CD14-positive monocyte (primary cell): ENCODE measurements at regions not wholly inside any gene's neighbourhood (a gene's known extent, or its start where the extent isn't known, plus 50 kb on each side); places are given as distances from the start of the nearest gene placed in this dataset.

Experiments
- DNase-seq, 3 donors: peaks; one replicate each; pipeline ENCODE4 v3.0.0-alpha.2; 2011 to 2022
- H2AFZ ChIP-seq: 2 replicates; pipeline ENCODE4 v1.6.0; 2012; ENCODE audit warnings: mild to moderate bottlenecking, low read depth, low read length, inconsistent platforms; ENCODE audit not compliant: insufficient read depth, poor library complexity, severe bottlenecking
- H3K27ac ChIP-seq, 2 donors: 1 replicate in 1 of 2; 2 replicates in 1 of 2; pipeline ENCODE4 v1.5.1; 2012 to 2013; ENCODE audit warnings: low read length in 2 of 2, control low read depth in 1 of 2, inconsistent platforms in 1 of 2, low read depth in 1 of 2, mild to moderate bottlenecking in 1 of 2
- H3K27me3 ChIP-seq, 2 donors: one replicate each; pipeline versions ENCODE4 v1.6.0 to v1.6.1; 2011 to 2013; ENCODE audit warnings: low read length in 2 of 2; ENCODE audit not compliant: control insufficient read depth in 2 of 2, insufficient read depth in 2 of 2
- H3K36me3 ChIP-seq, 2 donors: replicated peaks in 1 of 2; 1 replicate in 1 of 2; 2 replicates in 1 of 2; pipeline versions ENCODE4 v1.5.1 to v1.6.1; 2012 to 2013; ENCODE audit warnings: low read length in 2 of 2, control low read depth in 1 of 2, inconsistent platforms in 1 of 2, mild to moderate bottlenecking in 1 of 2; ENCODE audit not compliant: insufficient read depth in 2 of 2, control insufficient read depth in 1 of 2
- H3K4me1 ChIP-seq, 2 donors: 1 replicate in 1 of 2; 2 replicates in 1 of 2; pipeline versions ENCODE4 v1.5.1 to v1.6.1; 2012 to 2013; ENCODE audit warnings: low read length in 2 of 2, control low read depth in 1 of 2, inconsistent platforms in 1 of 2, mild to moderate bottlenecking in 1 of 2, moderate library complexity in 1 of 2; ENCODE audit not compliant: insufficient read depth in 2 of 2, control insufficient read depth in 1 of 2
- H3K4me2 ChIP-seq: replicated peaks from 2 replicates; pipeline ENCODE3; 2012; ENCODE audit warnings: low read length, moderate library complexity, mild to moderate bottlenecking; ENCODE audit not compliant: poor library complexity, severe bottlenecking; ENCODE audit errors: extremely low read depth
- H3K4me3 ChIP-seq, 3 experiments: fragments of 200-600 bp in 1 of 3; sonication (generic) in 1 of 3; replicated peaks in 1 of 3; 1 replicate in 2 of 3; 2 replicates in 1 of 3; pipeline ENCODE4 v1.5.1; 2011 to 2013; ENCODE audit warnings: low read length in 3 of 3, mild to moderate bottlenecking in 3 of 3, control low read depth in 2 of 3, low read depth in 2 of 3, inconsistent platforms in 1 of 3, moderate library complexity in 1 of 3
- H3K79me2 ChIP-seq: 2 replicates; pipeline ENCODE4 v1.6.0; 2012; ENCODE audit warnings: mild to moderate bottlenecking, control low read depth, inconsistent platforms, low read length, moderate library complexity; ENCODE audit not compliant: insufficient read depth
- H3K9ac ChIP-seq: 2 replicates; pipeline ENCODE4 v1.6.0; 2017; ENCODE audit warnings: low read length, mild to moderate bottlenecking; ENCODE audit not compliant: insufficient read depth, poor library complexity, severe bottlenecking
- H3K9me3 ChIP-seq, 2 donors: replicated peaks in 1 of 2; 1 replicate in 1 of 2; 2 replicates in 1 of 2; pipeline versions ENCODE4 v1.5.1 to v1.6.1; 2012 to 2013; ENCODE audit warnings: low read length in 2 of 2, control low read depth in 1 of 2; ENCODE audit not compliant: control insufficient read depth in 1 of 2, insufficient read depth in 1 of 2
- H4K20me1 ChIP-seq: 2 replicates; pipeline ENCODE4 v1.6.0; 2012; ENCODE audit warnings: mild to moderate bottlenecking, low read length, control low read depth, moderate library complexity; ENCODE audit not compliant: insufficient read depth
- H3K27ac Mint-ChIP-seq, 7 donors: one replicate each; pipeline ENCODE4 v1.8.0; 2020; ENCODE audit warnings: mild to moderate bottlenecking in 7 of 7, mixed read lengths in 7 of 7, moderate library complexity in 6 of 7, inconsistent platforms in 2 of 7
- H3K27me3 Mint-ChIP-seq, 3 donors: one replicate each; pipeline ENCODE4 v1.8.0; 2021 to 2022; ENCODE audit warnings: low read depth in 3 of 3, mild to moderate bottlenecking in 3 of 3, mixed read lengths in 3 of 3, moderate library complexity in 3 of 3, inconsistent platforms in 1 of 3
- H3K36me3 Mint-ChIP-seq, 2 donors: one replicate each; pipeline ENCODE4 v1.8.0; 2020; ENCODE audit warnings: mixed read lengths in 2 of 2, inconsistent platforms in 1 of 2, mild to moderate bottlenecking in 1 of 2
- H3K4me1 Mint-ChIP-seq: one replicate; pipeline ENCODE4 v1.8.0; 2020; ENCODE audit warnings: mild to moderate bottlenecking, mixed read lengths
- H3K4me3 Mint-ChIP-seq, 2 donors: one replicate each; pipeline ENCODE4 v1.8.0; 2020; ENCODE audit warnings: mild to moderate bottlenecking in 2 of 2, mixed read lengths in 2 of 2, moderate library complexity in 1 of 2
- H3K9me3 Mint-ChIP-seq, 7 donors: one replicate each; pipeline ENCODE4 v1.8.0; 2020 to 2022; ENCODE audit warnings: mixed read lengths in 7 of 7, mild to moderate bottlenecking in 6 of 7, moderate library complexity in 6 of 7, inconsistent platforms in 2 of 7
- CTCF ChIP-seq: fragments of 200-600 bp; IDR thresholded peaks from one replicate; pipeline ENCODE4 v1.8.0; 2022; ENCODE audit warnings: antibody characterized with exemption, mild to moderate bottlenecking
- WGBS: methylation state at CpG from one replicate; pipeline ENCODE4 v1.1.5; 2013; ENCODE audit warnings: missing lambda C conversion rate; ENCODE audit not compliant: insufficient coverage; 5-methylcytosine and 5-hydroxymethylcytosine counted together
- intact Hi-C, 2 donors: fragments of 100-400 bp; cut with micrococcal nuclease; formaldehyde crosslinking; loops; one replicate each; pipeline versions ENCODE4 v1.15.0 to v1.15.1; 2023

- no peaks in the 10 kb centered on the region for H3K36me3 ChIP-seq
- peaks cover 3 to 11% (median 6%) of the 10 kb centered on the region in 7 donors for H3K9me3 Mint-ChIP-seq
- TF ChIP-seq CTCF, result no peak
- no peak overlapping the region for H3K4me3 Mint-ChIP-seq
- H3K9me3 ChIP-seq, result peaks cover 0 to 6% of the 10 kb centered on the region in 2 donors
- peaks cover 0 to 5% (median 4%) of the 10 kb centered on the region in 3 donors for H3K27me3 Mint-ChIP-seq
- no peak overlapping the region for H3K4me3 ChIP-seq
- no peak overlapping the region for H3K27ac ChIP-seq
- H3K36me3 Mint-ChIP-seq, result no peaks in the 10 kb centered on the region
- no peak overlapping the region for H3K27ac Mint-ChIP-seq
- peaks cover 0 to 2% of the 10 kb centered on the region in 2 donors for H3K27me3 ChIP-seq
- no peak overlapping the region for H3K4me2 ChIP-seq
- no peaks in the 10 kb centered on the region for H3K79me2 ChIP-seq
- H3K4me1 Mint-ChIP-seq, result no peaks in the 10 kb centered on the region
- no peak for DNase-seq
- H3K4me1 ChIP-seq, result no peaks in the 10 kb centered on the region
- no peaks in the 10 kb centered on the region for H4K20me1 ChIP-seq
- H3K9ac ChIP-seq, result no peak overlapping the region
- WGBS, result 87% methylated on average over 3 of the region's 5 CpGs
- intact Hi-C loops, result no loop called here
- no peak overlapping the region for H2AFZ ChIP-seq
These were observed 222.1 kb downstream of the LPIN1 start for GRCh38 chr2:11968521-11968920.

- no peak overlapping the region for H3K9ac ChIP-seq
- no peak overlapping the region for H2AFZ ChIP-seq
- H3K79me2 ChIP-seq, result no peaks in the 10 kb centered on the region
- H3K4me2 ChIP-seq, result no peak overlapping the region
- no peaks in the 10 kb centered on the region for H3K36me3 ChIP-seq
- H3K9me3 ChIP-seq, result peaks cover 5 to 13% of the 10 kb centered on the region in 2 donors
- H3K36me3 Mint-ChIP-seq, result no peaks in the 10 kb centered on the region
- H3K9me3 Mint-ChIP-seq, result peaks cover 13 to 24% (median 17%) of the 10 kb centered on the region in 7 donors
- H3K27me3 Mint-ChIP-seq, result peaks cover 0 to 5% (median 4%) of the 10 kb centered on the region in 3 donors
- H3K27ac ChIP-seq, result no peak overlapping the region
- H3K4me1 Mint-ChIP-seq, result no peaks in the 10 kb centered on the region
- H3K27me3 ChIP-seq, result peaks cover 0 to 2% of the 10 kb centered on the region in 2 donors
- H4K20me1 ChIP-seq, result no peaks in the 10 kb centered on the region
- DNase-seq, result no peak
- WGBS, result no CpG with 5 or more reads among the region's 1 CpG
- H3K4me3 ChIP-seq, result no peak overlapping the region
- H3K4me3 Mint-ChIP-seq, result no peak overlapping the region
- TF ChIP-seq CTCF, result no peak
- H3K4me1 ChIP-seq, result no peaks in the 10 kb centered on the region
- H3K27ac Mint-ChIP-seq, result no peak overlapping the region
- intact Hi-C loops, result no loop called here
These were observed 223.3 kb downstream of the LPIN1 start for GRCh38 chr2:11969774-11970173.
